Stimulated activated CD8-positive, alpha-beta memory T cell treated with anti-CD3 and anti-CD28 coated beads, Interleukin-15, amount 100 ng/mL, for 1 hour (primary cell): ENCODE measurements at regions not wholly inside any gene's neighbourhood (a gene's known extent, or its start where the extent isn't known, plus 50 kb on each side); places are given as distances from the start of the nearest gene placed in this dataset.

Experiments
- DNase-seq: peaks from one replicate; pipeline ENCODE4 v3.0.0-alpha.2; 2020; ENCODE audit warnings: low read depth

DNA sequence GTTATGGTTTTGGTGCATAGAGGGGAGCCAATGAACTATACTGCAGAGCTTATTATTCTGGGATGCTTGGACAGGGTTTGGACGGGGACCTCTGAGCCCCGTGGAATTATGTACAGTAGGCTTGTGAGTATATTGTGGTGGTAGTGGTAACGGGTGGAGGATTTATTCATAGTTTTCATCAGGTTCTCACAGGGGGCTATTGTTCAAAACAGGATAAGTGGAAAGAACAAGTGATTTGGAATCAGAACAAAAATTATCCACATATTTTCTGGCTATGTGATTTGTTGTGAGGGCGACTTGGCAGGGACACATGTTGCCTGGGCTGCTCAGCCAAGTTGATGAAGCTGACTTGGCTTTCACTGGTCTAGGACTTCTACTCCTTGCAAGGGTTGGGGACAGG lies 64.6 kb upstream of the ELOVL5 start:
- no peak for DNase-seq

DNA sequence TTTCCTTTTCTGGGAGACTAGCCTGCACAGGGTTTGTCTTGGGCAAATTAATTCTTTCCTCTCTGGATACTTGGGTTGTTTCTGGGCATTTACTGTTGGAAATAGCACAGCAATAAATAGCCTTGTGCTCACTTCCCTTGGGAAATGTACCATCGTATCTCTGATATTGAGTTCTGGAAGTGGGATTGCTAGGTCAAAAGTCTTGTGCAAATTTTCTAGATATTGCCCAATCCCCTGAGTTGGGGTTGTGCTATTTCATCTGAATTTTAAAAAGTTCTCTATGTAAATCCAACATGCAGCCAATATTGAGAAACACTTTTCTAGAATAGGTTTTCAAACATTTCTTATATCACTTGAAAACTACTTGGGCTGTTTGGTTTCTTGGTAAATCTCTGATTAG lies 64.0 kb upstream of the ELOVL5 start:
- DNase-seq: no peak

DNA sequence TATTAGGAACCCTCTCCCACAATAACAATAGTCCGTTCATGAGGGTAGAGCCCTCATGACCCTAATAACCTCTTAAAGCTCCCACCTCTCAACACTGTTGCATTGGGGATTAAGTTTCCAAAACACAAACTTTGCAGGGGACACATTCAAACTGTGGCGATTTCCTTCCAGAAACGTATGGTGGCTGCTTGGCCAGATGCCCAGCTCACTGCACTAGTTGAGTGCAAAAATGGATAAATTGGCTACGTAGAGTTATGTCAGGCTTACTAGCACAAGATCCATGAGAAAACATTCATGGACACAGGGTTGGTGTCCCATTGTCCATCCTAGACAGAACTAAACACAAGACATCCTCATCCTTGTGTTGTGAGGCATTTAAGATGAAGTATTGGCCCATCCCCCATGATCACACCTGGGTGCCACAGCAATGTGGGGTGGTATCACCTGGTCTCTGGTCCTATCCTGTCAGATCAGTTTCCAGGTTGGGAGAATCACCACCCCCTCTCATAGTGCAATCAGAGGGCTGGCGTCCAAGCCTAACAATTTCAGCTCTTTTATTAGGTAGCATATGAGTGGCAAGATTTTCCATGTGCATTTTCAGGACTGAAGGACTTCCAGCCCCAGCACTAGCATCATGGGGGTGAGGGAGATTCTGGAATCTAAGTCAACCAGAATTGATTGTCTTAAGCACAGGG lies 63.4 kb upstream of the ELOVL5 start:
- no peak for DNase-seq

DNA sequence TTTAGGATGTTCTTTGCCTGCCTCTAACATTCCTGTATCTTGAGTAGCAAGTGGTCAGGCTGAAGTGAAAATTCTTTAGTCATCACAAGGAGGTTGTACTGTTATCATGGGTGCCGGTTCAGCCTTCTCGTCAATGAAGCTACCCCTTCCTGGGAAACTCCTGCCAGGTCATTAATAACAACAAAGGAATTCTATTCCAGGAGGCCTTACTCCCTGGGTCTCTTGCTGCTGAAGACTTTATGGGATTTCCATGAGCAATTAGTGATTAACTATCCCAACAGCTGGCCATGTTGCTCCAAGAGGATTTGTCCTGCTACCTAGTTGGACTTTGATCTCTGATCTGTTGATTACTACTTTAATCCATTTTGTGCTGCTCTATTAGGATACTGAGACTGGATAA lies 62.7 kb upstream of the ELOVL5 start:
- no peak for DNase-seq

DNA sequence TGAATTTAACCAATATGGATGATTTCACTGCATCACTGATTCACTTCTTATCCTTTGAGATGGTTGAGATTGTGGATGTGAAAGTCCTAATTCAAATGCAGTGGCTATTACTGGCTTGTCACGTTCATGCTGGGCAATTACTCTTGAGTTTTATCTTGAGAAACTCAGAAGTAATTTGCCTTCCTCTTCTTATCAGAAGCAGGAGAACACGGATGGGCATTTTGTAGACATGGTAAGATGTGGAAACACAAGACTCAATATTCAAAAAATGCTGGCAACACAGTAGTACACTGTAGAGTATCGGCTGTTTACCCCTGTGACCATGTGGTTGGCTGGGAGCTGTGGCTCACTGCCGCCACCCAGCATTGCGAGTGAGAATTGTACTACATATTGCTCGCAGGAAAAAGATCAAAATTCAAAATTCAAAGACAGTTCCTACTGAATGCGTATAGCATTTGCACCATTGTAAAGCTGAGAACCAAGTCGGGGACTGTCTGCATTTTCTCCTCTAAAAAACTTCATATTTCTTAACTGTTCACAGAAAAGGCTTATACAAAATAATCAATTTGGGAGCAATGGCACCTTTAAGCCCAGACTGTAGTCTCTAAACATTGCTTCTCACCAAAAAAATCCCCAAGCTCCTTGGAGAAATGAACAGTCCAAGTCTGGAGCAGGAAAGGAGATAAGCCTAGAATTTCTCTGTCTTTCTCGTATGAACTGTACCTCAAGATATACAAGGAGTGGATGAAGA lies 61.9 kb upstream of the ELOVL5 start:
- DNase-seq: peak; percentile 5

DNA sequence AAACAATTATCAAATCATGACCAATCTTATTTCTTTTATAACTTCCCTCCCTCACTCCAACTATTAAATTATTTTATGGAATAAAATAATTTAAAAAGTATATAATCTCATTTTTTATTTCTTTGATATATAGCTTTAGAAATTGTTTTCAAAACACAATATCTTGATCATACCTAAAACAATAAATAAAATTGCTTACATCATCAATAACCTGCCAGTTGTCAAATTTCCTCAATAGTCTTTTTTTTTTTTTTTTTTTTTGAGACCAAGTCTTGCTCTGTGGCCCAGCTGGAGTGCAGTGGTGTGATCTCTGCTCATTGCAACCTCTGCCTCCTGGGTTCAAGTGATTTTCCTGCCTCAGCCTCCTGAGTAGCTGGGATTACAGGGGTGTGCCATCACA lies 60.1 kb upstream of the ELOVL5 start:
- no peak for DNase-seq

DNA sequence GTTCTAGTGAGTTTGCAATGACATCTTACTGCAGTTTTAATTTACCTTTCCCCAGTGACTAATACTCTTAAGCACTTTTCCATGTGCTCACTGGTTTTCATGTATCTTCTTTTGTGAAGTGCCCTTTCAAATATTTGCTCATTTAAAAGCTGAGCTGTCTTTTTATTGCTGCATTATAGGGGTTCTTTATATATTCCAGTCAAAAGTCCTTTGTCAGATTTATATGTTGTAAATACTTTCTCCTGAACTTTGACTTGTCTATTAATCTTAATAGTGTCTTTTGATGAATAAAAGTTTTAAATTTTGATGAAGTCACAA lies 50.2 kb upstream of the ELOVL5 start:
- DNase-seq: no peak

DNA sequence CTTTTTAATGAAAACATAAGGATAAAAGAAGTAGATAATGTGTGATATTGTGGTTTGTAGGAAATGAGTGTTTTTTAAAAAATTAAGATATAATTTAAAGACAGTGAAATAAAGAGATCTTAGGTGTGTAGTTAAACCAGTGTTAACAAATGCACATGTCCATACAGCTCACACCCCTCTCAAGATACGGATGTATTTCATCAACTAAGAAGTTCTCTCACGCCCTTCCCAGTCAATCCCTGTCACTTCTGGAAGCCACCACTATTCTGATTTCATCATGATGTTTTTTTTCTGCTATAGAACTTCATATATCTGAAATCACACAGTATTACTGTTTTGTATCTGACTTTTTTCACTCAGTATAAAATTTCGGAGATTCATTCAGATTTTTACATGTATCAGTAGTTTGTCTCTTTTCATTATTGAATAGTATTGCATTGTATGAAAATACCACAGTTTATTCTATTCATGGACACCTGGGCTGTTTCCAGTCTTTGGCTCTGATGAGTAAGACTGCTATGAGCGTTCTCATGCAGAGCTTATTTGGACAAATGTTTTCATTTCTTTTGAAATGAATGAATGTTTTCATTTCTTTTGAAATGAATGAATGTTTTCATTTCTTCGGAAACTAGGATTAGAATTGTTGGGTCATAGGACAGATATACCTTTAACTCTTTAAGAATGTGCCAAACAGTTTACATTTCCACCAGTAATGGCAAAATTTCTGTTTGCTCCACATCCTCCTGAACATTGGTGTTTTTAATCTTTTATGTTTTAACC lies 49.7 kb upstream of the ELOVL5 start:
- DNase-seq: no peak
